ENCODE measurements at regions not wholly inside any gene's neighbourhood (a gene's known extent, or its start where the extent isn't known, plus 50 kb on each side); places are given as distances from the start of the nearest gene placed in this dataset.

- TF ChIP-seq ATF2 (CRISPR knock-in tag; IDR thresholded peaks at IDR 0.05; ENCODE audit: borderline replicate concordance, low read depth) (no peak), CBFB (CRISPR knock-in tag; IDR thresholded peaks at IDR 0.05; ENCODE audit: low read depth) (no peak), CDX4 (CRISPR knock-in tag; IDR thresholded peaks at IDR 0.05; ENCODE audit: borderline replicate concordance) (no peak), MXD4 (CRISPR knock-in tag; IDR thresholded peaks at IDR 0.05; ENCODE audit: borderline replicate concordance) (no peak), KAT7 (CRISPR knock-in tag; IDR thresholded peaks at IDR 0.05; ENCODE audit: borderline replicate concordance) (no peak), FOXJ3 (CRISPR knock-in tag; IDR thresholded peaks at IDR 0.05; ENCODE audit: borderline replicate concordance) (no peak), NFYB (CRISPR knock-in tag; conservative IDR thresholded peaks at IDR 0.05; ENCODE audit: low read depth) (no peak), JAZF1 (CRISPR knock-in tag; IDR thresholded peaks at IDR 0.05) (no peak), ZNF281 (CRISPR knock-in tag; IDR thresholded peaks at IDR 0.05) (no peak), ZBTB21 (CRISPR knock-in tag; IDR thresholded peaks at IDR 0.05; ENCODE audit: borderline replicate concordance) (no peak)
Observed at GRCh38 chr6:170128346-170128745, 162.5 kb downstream of the DLL1 start (continued).

GRCh38 chr6:170127151-170127550 lies 163.7 kb downstream of the DLL1 start:
- Mint-ChIP-seq H3K36me3 (peaks cover 3% of the 10 kb centered on the region; the same call in 1 of the 2 replicates), H3K27ac (no peak overlapping the region), H3K9me3 (peaks cover 9% of the 10 kb centered on the region), H3K4me3 (no peak overlapping the region), H3K27me3 (ENCODE audit: low read depth) (no peaks in the 10 kb centered on the region), H3K4me1 (no peaks in the 10 kb centered on the region)
- no peak for ATAC-seq
- TF ChIP-seq CTCF (IDR thresholded peaks at IDR 0.05): no peak
- TF ChIP-seq ZNF281 (CRISPR knock-in tag; IDR thresholded peaks at IDR 0.05): no peak
- no peak for TF ChIP-seq AFF4 (CRISPR knock-in tag; IDR thresholded peaks at IDR 0.05; ENCODE audit: borderline replicate concordance)
- TF ChIP-seq TEAD4 (CRISPR knock-in tag; IDR thresholded peaks at IDR 0.05): no peak
- no peak for TF ChIP-seq ATF6 (CRISPR knock-in tag; IDR thresholded peaks at IDR 0.05)
- ChIA-PET POLR2A (interaction anchor here (0.6 kb wide), 1 partner anchor 310 kb away, joined by 3 read pairs; no protein-coding TSS in a partner anchor), CTCF (interaction anchor here (0.9 kb wide), 1 partner anchor 95 kb away, joined by 4 read pairs; no protein-coding TSS in a partner anchor)
- DNase-seq (ENCODE audit: low spot score): no peak

All from WTC11 (cell line).